Choroid plexus epithelial cell (primary cell): ENCODE measurements at regions not wholly inside any gene's neighbourhood (a gene's known extent, or its start where the extent isn't known, plus 50 kb on each side); places are given as distances from the start of the nearest gene placed in this dataset.
"Not testable (repeated sequence)": the region's sequence is repeated elsewhere in the genome, so short reads cannot be mapped to it uniquely, and the experiment has no call there.

Experiments used
- DNase-seq: peaks from one replicate; pipeline ENCODE4 v3.0.0-alpha.2; 2010; ENCODE audit warnings: low read depth
- H3K4me3 ChIP-seq: 2 replicates; pipeline ENCODE4 v1.5.1; 2011; ENCODE audit warnings: low read depth, mild to moderate bottlenecking, control low read depth, low read length, moderate library complexity
- TF ChIP-seq, protein P1 (sequence below): conservative IDR thresholded peaks from 2 replicates; pipeline ENCODE4 v1.5.1; 2011; ENCODE audit warnings: low read depth, mild to moderate bottlenecking, control low read depth, inconsistent platforms, low read length, moderate library complexity

DNA sequence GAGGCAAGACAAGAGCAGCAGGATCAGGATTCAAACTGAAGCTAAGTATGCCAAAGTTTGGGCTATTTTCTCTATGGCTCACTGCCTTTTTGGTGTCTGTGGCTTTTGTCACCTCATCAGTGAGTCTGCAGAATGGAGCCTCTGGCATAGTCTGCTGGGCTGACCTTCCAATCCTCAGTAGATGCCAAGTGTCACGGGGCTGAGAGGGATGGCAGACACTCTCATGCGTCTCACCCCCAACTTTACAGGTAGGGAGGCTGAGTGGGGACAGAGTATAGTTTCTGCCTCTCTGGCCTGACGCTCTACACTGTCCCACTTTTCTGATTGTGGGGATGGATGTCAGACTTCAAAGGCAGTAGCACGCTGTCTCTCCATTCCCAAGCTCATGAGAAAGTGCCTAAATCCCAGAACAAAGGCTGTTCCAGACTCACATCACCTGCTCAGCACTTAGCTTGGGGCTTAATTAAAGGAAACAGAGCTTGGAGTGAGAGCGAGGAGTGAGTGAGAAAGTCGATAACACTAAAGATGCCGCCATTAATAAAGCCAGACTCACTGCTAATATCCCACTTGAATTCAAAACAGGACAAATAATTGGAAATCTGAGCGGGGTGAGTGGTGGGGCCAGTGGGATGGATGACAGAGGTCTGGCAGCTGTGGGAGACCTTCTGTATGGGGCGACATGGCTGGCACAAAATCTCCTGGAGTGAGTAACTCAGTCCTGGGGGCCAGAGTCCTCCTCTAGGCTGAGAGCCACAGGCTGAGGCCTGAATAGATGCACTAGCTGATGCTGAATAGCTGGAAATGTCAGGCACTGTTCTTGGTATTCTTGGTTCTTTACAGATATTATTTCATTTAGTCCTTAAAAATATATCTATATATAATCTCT lies 78.4 kb upstream of the MRPS22 start:
- no peak for DNase-seq
- TF ChIP-seq, protein P1, sequence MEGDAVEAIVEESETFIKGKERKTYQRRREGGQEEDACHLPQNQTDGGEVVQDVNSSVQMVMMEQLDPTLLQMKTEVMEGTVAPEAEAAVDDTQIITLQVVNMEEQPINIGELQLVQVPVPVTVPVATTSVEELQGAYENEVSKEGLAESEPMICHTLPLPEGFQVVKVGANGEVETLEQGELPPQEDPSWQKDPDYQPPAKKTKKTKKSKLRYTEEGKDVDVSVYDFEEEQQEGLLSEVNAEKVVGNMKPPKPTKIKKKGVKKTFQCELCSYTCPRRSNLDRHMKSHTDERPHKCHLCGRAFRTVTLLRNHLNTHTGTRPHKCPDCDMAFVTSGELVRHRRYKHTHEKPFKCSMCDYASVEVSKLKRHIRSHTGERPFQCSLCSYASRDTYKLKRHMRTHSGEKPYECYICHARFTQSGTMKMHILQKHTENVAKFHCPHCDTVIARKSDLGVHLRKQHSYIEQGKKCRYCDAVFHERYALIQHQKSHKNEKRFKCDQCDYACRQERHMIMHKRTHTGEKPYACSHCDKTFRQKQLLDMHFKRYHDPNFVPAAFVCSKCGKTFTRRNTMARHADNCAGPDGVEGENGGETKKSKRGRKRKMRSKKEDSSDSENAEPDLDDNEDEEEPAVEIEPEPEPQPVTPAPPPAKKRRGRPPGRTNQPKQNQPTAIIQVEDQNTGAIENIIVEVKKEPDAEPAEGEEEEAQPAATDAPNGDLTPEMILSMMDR, result no peak
- H3K4me3 ChIP-seq, result no peak overlapping the region

DNA sequence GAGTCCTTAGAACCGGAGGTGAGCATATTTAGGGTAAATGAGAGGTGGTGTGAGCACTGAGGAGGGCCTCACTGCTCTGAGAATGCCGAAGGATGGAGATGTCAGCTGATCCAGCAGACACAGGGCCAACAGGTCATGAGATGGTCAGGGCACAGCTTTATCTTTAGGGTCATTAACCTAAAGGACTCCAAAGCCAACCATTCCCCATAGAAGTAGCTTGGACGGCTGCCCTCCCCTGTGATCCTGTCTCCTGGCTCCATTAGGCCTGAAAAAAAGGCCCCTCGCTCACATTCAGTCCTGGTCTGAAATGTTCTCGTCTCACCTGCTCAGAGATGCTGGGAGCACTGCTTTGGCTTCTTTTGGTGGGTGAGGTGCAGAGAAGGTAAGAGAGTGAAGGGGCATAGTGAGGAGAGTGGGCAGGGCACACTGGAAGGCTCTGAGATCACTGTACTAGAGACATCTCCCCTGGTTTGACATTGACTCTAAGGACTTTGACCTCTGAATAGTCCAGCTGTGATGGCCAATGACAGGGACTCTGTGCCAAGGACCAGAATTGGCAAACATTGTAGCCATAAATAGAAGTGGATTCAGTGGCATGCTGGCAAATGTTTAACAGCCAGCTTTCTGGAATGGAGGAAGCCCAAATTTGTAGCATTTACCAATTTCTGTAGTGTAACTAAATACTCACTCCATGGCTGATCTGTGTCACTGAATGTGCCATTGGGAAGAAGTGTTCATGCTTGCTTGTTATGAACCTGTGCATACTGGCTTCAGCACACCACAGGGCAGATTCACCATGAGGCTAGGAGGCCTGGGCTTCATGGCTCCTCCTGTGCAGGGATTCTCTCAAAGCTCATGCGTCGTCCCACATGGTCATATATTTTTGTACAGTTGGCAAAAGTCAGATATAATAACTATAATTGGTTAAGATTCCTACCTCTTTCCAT lies 76.2 kb upstream of the MRPS22 start:
- DNase-seq, result no peak
- TF ChIP-seq, protein P1, result no peak

DNA sequence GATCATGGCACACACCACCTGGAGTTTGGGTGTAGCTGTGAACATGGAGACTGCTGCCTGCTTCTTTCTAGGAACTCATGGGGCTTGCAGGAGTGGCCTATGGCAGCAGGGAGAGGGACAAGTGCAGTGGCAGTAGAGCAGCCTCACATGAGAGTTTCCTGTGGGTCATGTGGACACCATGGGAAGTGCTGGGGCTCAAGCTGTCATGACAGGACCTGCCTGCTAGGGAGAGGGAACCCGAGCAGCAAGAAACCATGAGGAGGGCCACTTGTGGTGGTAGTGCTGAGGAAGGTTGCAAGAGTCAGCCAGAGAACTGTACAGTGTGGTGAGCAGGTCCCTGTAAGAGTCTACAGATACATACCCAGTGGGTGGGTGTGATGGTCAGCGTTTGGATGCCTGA lies 73.8 kb upstream of the MRPS22 start:
- DNase-seq, result no peak
- TF ChIP-seq, protein P1, result no peak
- H3K4me3 ChIP-seq, result no peak overlapping the region

More for the DNA sequence above, 76.2 kb upstream of the MRPS22 start:
- H3K4me3 ChIP-seq, result no peak overlapping the region

DNA sequence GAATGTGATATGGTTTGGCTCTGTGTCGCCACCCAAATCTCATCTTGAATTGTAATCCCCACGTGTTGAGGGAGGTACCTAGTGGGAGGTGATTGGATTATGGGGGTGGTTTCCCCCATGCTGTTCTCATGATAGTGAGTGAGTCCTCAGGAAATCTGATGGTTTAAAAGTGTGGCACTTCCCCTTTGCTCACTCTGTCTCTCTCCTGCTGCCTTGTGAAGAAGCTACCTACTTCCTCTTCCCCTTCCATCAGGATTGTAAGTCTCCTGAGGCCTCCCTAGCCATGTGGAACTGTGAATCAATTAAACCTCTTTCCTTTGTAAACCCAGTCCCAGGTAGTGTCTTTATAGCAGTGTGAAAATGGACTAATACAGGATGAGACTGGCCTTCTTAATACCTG lies 73.2 kb upstream of the MRPS22 start:
- not testable (repeated sequence) for DNase-seq, H3K4me3 ChIP-seq

DNA sequence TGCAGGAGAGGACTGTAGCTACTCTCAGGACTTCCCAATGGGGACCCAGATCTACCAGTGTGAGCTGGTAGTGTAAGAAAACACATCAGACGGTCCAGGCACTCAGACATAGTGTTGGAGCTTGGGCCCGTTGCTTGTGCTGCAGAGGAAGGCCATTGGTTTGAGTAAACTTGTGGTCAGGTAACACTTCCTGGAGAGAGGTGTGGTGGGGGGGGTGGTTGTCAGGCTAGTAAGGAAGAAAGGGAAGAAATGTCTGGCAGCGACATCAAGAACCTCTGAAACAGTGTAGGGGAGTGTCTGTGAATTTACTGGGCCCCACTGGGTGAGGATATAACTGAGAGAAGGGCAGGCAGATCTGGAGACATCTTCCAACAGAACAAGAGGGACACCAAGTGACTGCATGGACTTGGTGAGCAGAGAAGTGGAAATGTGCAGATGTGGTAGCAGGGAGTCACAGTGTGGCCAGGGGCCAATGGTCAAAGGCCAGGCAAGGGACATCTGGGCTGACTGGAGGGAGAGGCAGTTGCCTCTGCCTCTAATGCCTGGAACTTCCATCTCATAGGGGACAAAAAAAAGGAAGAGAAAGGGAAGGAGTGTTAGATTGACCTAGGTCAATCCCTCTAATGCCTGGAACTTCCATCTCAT lies 63.7 kb upstream of the MRPS22 start:
- DNase-seq, result no peak
- TF ChIP-seq, protein P1, result no peak
- no peak overlapping the region for H3K4me3 ChIP-seq

DNA sequence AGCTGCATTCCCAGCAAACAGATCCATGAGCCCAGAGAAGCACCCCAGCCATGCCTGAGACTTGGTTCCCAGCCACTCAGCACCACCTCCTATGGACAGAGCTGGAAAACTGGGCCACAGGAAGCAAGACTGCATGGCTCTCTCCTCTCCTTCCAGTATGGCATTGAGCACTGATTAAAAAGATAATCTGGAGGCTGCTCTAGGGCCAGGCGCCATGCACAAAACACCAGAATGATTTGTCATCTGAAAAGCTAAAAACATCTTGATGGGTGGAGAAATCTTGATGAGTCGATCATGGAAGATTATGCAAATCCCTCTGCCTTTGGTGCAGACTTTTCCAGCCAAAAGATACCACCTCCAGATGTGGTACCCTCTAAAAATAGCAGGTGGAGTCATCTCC lies 62.7 kb upstream of the MRPS22 start:
- TF ChIP-seq, protein P1, result no peak
- no peak overlapping the region for H3K4me3 ChIP-seq
- DNase-seq, result peak; percentile 13

DNA sequence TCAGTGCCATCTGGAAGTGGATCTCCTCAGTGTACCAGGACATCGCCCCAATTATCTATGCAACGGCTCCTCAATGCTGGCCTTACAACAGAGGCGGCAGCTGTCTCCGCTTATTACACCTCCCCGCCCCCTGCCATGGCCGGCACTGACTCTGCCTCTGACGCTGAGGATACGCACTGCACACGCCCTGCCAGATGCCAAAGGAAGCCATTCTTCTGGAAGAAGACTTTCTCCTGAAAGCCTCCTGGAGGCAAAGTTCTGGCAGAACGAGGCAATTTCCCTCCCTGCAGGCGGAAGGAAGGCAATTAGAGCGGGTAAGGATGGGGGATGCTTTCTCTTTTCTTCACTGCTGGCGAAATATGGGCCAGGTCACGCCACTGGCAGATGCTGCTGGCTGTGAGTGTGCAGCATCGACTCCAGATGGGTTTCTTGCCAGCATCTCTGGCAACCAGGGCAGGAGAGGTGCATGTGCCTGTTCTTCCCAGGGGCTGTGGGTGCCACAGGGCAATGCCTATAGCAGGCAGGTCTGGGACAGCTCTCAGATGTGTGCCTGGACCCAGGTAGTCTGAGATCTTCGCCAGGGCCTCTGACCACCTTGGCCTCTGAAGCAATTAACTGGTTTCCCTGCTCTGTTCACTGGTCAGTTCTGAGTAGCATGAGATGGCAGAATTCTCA lies 62.2 kb upstream of the MRPS22 start:
- no peak for DNase-seq
- TF ChIP-seq, protein P1, result no peak
- no peak overlapping the region for H3K4me3 ChIP-seq
